SK-N-SH treated with all-trans-retinoic acid at 6 μM for 48 hours (cell line): ENCODE measurements at regions not wholly inside any gene's neighbourhood (a gene's known extent, or its start where the extent isn't known, plus 50 kb on each side); places are given as distances from the start of the nearest gene placed in this dataset.

ENCODE experiments used
- ARNTL ChIP-seq: fragments of 450-650 bp; formaldehyde crosslinking; IDR thresholded peaks from 2 replicates; pipeline ENCODE4 v1.5.0; 2020; ENCODE audit warnings: low read depth, mild to moderate bottlenecking, moderate library complexity, borderline replicate concordance
- CSDC2 ChIP-seq: fragments of 250-450 bp; sonication (Bioruptor Pico); IDR thresholded peaks from 2 replicates; pipeline ENCODE4 v1.5.0; 2020; ENCODE audit warnings: mild to moderate bottlenecking, moderate library complexity
- GLIS3 ChIP-seq: fragments of 250-450 bp; sonication (Bioruptor Pico); IDR thresholded peaks from 2 replicates; pipeline ENCODE4 v1.5.0; 2020; ENCODE audit warnings: mild to moderate bottlenecking, moderate library complexity
- ISL1 ChIP-seq: fragments of 250-450 bp; sonication (Bioruptor Pico); IDR thresholded peaks from 2 replicates; pipeline ENCODE4 v2.1.2; 2022; ENCODE audit warnings: mild to moderate bottlenecking, moderate library complexity
- RARB ChIP-seq: fragments of 250-450 bp; sonication (Bioruptor Pico); IDR thresholded peaks from 2 replicates; pipeline ENCODE4 v1.8.0; 2021; ENCODE audit warnings: mild to moderate bottlenecking, moderate library complexity
- SNAI2 ChIP-seq: fragments of 250-450 bp; sonication (Bioruptor Pico); IDR thresholded peaks from 2 replicates; pipeline ENCODE4 v1.5.0; 2020; ENCODE audit warnings: mild to moderate bottlenecking, moderate library complexity
- ZC3H10 ChIP-seq: fragments of 250-450 bp; sonication (Bioruptor Pico); IDR thresholded peaks from 2 replicates; pipeline ENCODE4 v1.5.1; 2021; ENCODE audit warnings: mild to moderate bottlenecking, moderate library complexity
- ZFP3 ChIP-seq: fragments of 250-450 bp; sonication (Bioruptor Pico); IDR thresholded peaks from 2 replicates; pipeline ENCODE4 v1.5.0; 2020; ENCODE audit warnings: mild to moderate bottlenecking, moderate library complexity
- TF ChIP-seq, protein P1 (sequence below): fragments of 250-450 bp; sonication (Bioruptor Pico); IDR thresholded peaks from 2 replicates; pipeline ENCODE4 v1.8.0; 2020; ENCODE audit warnings: mild to moderate bottlenecking, moderate library complexity, borderline replicate concordance
- TF ChIP-seq, protein P2 (sequence below): fragments of 250-450 bp; sonication (Bioruptor Pico); IDR thresholded peaks from 2 replicates; pipeline ENCODE4 v1.8.0; 2021; ENCODE audit warnings: low read depth, mild to moderate bottlenecking, moderate library complexity, borderline replicate concordance
- TF ChIP-seq, protein P3 (sequence below): fragments of 250-450 bp; sonication (Bioruptor Pico); IDR thresholded peaks from 2 replicates; pipeline ENCODE4 v1.5.1; 2020; ENCODE audit warnings: low read depth, mild to moderate bottlenecking, moderate library complexity

DNA sequence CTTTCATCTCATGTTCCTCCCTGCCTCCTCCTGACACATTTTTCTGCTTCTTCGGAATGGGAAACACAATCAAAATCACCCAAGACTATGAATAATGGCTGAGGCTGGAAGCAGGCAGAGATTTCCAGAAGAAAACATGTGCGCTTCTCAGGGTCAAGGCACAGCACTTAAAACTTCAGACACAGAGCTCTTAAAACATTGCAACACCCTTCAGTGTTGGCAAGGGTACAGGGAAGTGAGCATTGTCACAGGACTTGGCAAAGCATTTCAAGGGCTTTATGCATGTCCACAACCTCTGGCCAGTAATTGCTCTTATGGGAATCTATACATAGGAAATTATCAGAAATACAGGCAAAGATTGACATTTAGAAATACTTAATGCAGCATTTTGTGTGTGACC lies 477.6 kb upstream of the KLHL29 start:
- TF ChIP-seq, protein P1, sequence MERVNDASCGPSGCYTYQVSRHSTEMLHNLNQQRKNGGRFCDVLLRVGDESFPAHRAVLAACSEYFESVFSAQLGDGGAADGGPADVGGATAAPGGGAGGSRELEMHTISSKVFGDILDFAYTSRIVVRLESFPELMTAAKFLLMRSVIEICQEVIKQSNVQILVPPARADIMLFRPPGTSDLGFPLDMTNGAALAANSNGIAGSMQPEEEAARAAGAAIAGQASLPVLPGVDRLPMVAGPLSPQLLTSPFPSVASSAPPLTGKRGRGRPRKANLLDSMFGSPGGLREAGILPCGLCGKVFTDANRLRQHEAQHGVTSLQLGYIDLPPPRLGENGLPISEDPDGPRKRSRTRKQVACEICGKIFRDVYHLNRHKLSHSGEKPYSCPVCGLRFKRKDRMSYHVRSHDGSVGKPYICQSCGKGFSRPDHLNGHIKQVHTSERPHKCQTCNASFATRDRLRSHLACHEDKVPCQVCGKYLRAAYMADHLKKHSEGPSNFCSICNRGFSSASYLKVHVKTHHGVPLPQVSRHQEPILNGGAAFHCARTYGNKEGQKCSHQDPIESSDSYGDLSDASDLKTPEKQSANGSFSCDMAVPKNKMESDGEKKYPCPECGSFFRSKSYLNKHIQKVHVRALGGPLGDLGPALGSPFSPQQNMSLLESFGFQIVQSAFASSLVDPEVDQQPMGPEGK (CRISPR knock-in tag): no peak
- TF ChIP-seq ISL1 (CRISPR knock-in tag) (no peak), ZFP3 (CRISPR knock-in tag) (no peak), SNAI2 (CRISPR knock-in tag) (no peak), ARNTL (CRISPR knock-in tag) (no peak), ZC3H10 (no peak), GLIS3 (no peak), CSDC2 (CRISPR knock-in tag) (no peak), RARB (CRISPR knock-in tag) (no peak)
- TF ChIP-seq, protein P2, sequence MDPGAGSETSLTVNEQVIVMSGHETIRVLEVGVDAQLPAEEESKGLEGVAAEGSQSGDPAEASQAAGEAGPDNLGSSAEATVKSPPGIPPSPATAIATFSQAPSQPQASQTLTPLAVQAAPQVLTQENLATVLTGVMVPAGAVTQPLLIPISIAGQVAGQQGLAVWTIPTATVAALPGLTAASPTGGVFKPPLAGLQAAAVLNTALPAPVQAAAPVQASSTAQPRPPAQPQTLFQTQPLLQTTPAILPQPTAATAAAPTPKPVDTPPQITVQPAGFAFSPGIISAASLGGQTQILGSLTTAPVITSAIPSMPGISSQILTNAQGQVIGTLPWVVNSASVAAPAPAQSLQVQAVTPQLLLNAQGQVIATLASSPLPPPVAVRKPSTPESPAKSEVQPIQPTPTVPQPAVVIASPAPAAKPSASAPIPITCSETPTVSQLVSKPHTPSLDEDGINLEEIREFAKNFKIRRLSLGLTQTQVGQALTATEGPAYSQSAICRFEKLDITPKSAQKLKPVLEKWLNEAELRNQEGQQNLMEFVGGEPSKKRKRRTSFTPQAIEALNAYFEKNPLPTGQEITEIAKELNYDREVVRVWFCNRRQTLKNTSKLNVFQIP (CRISPR knock-in tag): no peak
- TF ChIP-seq, protein P3, sequence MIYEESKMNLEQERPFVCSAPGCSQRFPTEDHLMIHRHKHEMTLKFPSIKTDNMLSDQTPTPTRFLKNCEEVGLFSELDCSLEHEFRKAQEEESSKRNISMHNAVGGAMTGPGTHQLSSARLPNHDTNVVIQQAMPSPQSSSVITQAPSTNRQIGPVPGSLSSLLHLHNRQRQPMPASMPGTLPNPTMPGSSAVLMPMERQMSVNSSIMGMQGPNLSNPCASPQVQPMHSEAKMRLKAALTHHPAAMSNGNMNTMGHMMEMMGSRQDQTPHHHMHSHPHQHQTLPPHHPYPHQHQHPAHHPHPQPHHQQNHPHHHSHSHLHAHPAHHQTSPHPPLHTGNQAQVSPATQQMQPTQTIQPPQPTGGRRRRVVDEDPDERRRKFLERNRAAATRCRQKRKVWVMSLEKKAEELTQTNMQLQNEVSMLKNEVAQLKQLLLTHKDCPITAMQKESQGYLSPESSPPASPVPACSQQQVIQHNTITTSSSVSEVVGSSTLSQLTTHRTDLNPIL (CRISPR knock-in tag): no peak
